K562 (cell line): ENCODE measurements at regions not wholly inside any gene's neighbourhood (a gene's known extent, or its start where the extent isn't known, plus 50 kb on each side); places are given as distances from the start of the nearest gene placed in this dataset.

ENCODE experiments used
- ATAC-seq: fragments of 200-7000 bp; cut with Tn5 transposase; 3 replicates; pipeline ENCODE4 v1.9.1; 2020; ENCODE audit warnings: moderate library complexity
- BruUV-seq: library from RNA; stranded (reverse); fragments of 400-500 nt; replicated peaks from 2 replicates; lab custom pipeline; 2021; lab: Mats Ljungman, UMichigan
- CTCF ChIA-PET: fragments of 300-600 bp; formaldehyde crosslinking; extraction: SDS; loops from one replicate; lab custom pipeline; 2021; ENCODE audit warnings: low intra/inter-chr PET ratio; lab: Yijun Ruan, JAX
- POLR2A ChIA-PET: fragments of 300-600, 350-650 bp; sonication (Branson Sonifier 250); formaldehyde crosslinking; extraction: SDS; loops from one replicate; lab custom pipeline; 2021; ENCODE audit warnings: antibody characterized with exemption, inconsistent platforms; lab: Yijun Ruan, JAX
- DNase-seq, 4 experiments: peaks; one replicate each; pipeline versions ENCODE4 v3.0.0 to v3.0.0-alpha.2; 2011 to 2018; ENCODE audit warnings: low spot score in 3 of 4, mixed read lengths in 3 of 4; ENCODE audit errors: extremely low read depth in 1 of 4
- FAIRE-seq: peaks from 2 replicates; lab custom pipeline; 2011; peaks lifted over from hg19 to GRCh38; lab: Jason Lieb, UNC
- H2AFZ ChIP-seq: 2 replicates; pipeline ENCODE4 v1.6.0; 2011; ENCODE audit warnings: low read depth, low read length, control low read depth, inconsistent platforms
- H3K27ac ChIP-seq: fragments of 200-600 bp; 3 replicates; pipeline ENCODE4 v1.8.0; 2011; ENCODE audit warnings: low read depth, mild to moderate bottlenecking, control low read depth, inconsistent platforms, low read length, moderate library complexity, mixed read lengths; ENCODE audit errors: extremely low read depth
- H3K27me3 ChIP-seq, 2 experiments: fragments of 300-600 bp in 1 of 2; 2 replicates in 1 of 2; 3 replicates in 1 of 2; pipeline versions ENCODE4 v1.6.0 to v1.8.0; 2011; ENCODE audit warnings: inconsistent platforms in 2 of 2, low read length in 2 of 2, mild to moderate bottlenecking in 1 of 2, mixed read lengths in 1 of 2, moderate library complexity in 1 of 2; ENCODE audit not compliant: control insufficient read depth in 2 of 2, insufficient read depth in 2 of 2
- H3K36me3 ChIP-seq: fragments of 300-600 bp; 3 replicates; pipeline ENCODE4 v1.8.0; 2011; ENCODE audit warnings: mild to moderate bottlenecking, low read length, inconsistent platforms; ENCODE audit not compliant: control insufficient read depth, insufficient read depth
- H3K4me1 ChIP-seq, 2 experiments: fragments of 200-600 bp in 1 of 2; replicated peaks in 1 of 2; 2 replicates in 1 of 2; 3 replicates in 1 of 2; pipeline versions ENCODE4 v1.5.1 to v1.8.0; 2011; ENCODE audit warnings: inconsistent platforms in 2 of 2, low read length in 2 of 2, mild to moderate bottlenecking in 1 of 2, mixed read lengths in 1 of 2, moderate library complexity in 1 of 2; ENCODE audit not compliant: control insufficient read depth in 2 of 2, insufficient read depth in 2 of 2
- H3K4me2 ChIP-seq: 2 replicates; pipeline ENCODE4 v1.6.1; 2011; ENCODE audit warnings: low read length, control low read depth, inconsistent platforms, mixed read lengths; ENCODE audit not compliant: insufficient read depth
- H3K4me3 ChIP-seq: fragments of 200-600 bp; sonication (generic), shearing (Covaris generic); 2 replicates; pipeline ENCODE4 v1.5.1; 2016; ENCODE audit warnings: control low read depth, inconsistent platforms
- H3K79me2 ChIP-seq: fragments of 200-600 bp; 3 replicates; pipeline ENCODE4 v1.8.0; 2011; ENCODE audit warnings: low read length, inconsistent platforms; ENCODE audit not compliant: control insufficient read depth, insufficient read depth
- H3K9ac ChIP-seq, 2 experiments: 2 replicates each; pipeline versions ENCODE4 v1.6.0 to v1.6.1; 2011; ENCODE audit warnings: low read depth in 2 of 2, low read length in 2 of 2, control low read depth in 1 of 2, inconsistent platforms in 1 of 2, mild to moderate bottlenecking in 1 of 2, mixed read lengths in 1 of 2; ENCODE audit not compliant: insufficient read depth in 1 of 2
- H3K9me1 ChIP-seq: one replicate; pipeline ENCODE4 v1.6.0; 2011; ENCODE audit warnings: inconsistent platforms, mild to moderate bottlenecking, low read length, moderate library complexity; ENCODE audit not compliant: control insufficient read depth, insufficient read depth
- H3K9me3 ChIP-seq: replicated peaks from 2 replicates; pipeline ENCODE4 v1.5.1; 2011; ENCODE audit warnings: low read depth, low read length, inconsistent platforms; ENCODE audit not compliant: control insufficient read depth, insufficient read depth
- H4K20me1 ChIP-seq: replicated peaks from 2 replicates; pipeline ENCODE4 v1.6.1; 2011; ENCODE audit warnings: low read length, inconsistent platforms, mixed read lengths; ENCODE audit not compliant: control insufficient read depth, insufficient read depth
- BHLHE40 ChIP-seq: IDR thresholded peaks from 2 replicates; pipeline ENCODE4 v1.6.1; 2011; ENCODE audit warnings: low read length, improper control_type of control experiment
- EHMT2 ChIP-seq: fragments of 450-650 bp; IDR thresholded peaks from 2 replicates; pipeline ENCODE4 v1.6.1; 2018; ENCODE audit warnings: antibody characterized with exemption
- HMG20A ChIP-seq: fragments of 450-650 bp; formaldehyde crosslinking; conservative IDR thresholded peaks from 2 replicates; pipeline ENCODE4 v1.4.0; 2020; ENCODE audit warnings: mild to moderate bottlenecking, mixed read lengths
- KDM4B ChIP-seq, 2 experiments: fragments of 450-650 bp in 1 of 2; sonication (generic) in 1 of 2; IDR thresholded peaks; 2 replicates each; pipeline ENCODE4 v1.6.1; 2016 to 2017; ENCODE audit warnings: borderline replicate concordance in 2 of 2, antibody characterized with exemption in 1 of 2, low read depth in 1 of 2, mild to moderate bottlenecking in 1 of 2
- NR3C1 ChIP-seq: sonication (generic); formaldehyde crosslinking; IDR thresholded peaks from 2 replicates; pipeline ENCODE4 v1.8.1; 2022; ENCODE audit warnings: missing genetic modification reagents
- RCOR1 ChIP-seq, 2 experiments: IDR thresholded peaks; 2 replicates each; pipeline ENCODE4 v1.6.1; 2012; ENCODE audit warnings: low read depth in 2 of 2, low read length in 2 of 2, borderline replicate concordance in 1 of 2, improper control_type of control experiment in 1 of 2
- ZNF785 ChIP-seq: fragments of 250-450 bp; sonication (Bioruptor Pico); IDR thresholded peaks from 2 replicates; pipeline ENCODE4 v1.4.0; 2020; ENCODE audit warnings: mild to moderate bottlenecking
- ZZZ3 ChIP-seq: fragments of 450-650 bp; IDR thresholded peaks from 2 replicates; pipeline ENCODE4 v1.6.1; 2016; ENCODE audit warnings: antibody characterized with exemption, mild to moderate bottlenecking, moderate library complexity
- WGBS: fragments of 100-300 bp; shearing (Covaris generic); methylation state at CpG from one replicate; pipeline ENCODE4 v1.1.6; 2016; ENCODE audit warnings: low coverage, mixed read lengths; ENCODE audit not compliant: insufficient coverage; ENCODE audit errors: missing lambda C conversion rate; 5-methylcytosine and 5-hydroxymethylcytosine counted together
- in situ Hi-C: fragments of 300-500 bp; cut with MboI; formaldehyde crosslinking; loops from 4 replicates; pipeline ENCODE4 v1.15.0; 2018; ENCODE audit warnings: inconsistent platforms, mixed read lengths
- intact Hi-C: fragments of 100-400 bp; cut with micrococcal nuclease; formaldehyde crosslinking; loops from 2 replicates; pipeline ENCODE4 v1.14.2; 2022
- TF ChIP-seq, protein P1 (sequence below): fragments of 250-450 bp; sonication (Bioruptor Pico); IDR thresholded peaks from 2 replicates; pipeline ENCODE4 v1.4.0; 2020; ENCODE audit warnings: mild to moderate bottlenecking, moderate library complexity
- TF ChIP-seq, protein P2 (sequence below): fragments of 200-400 bp; formaldehyde crosslinking; IDR thresholded peaks from 2 replicates; pipeline ENCODE4 v1.6.1; 2017; ENCODE audit warnings: mild to moderate bottlenecking, low read depth, low read length, moderate library complexity
- TF ChIP-seq, protein P3 (sequence below): sonication (generic); formaldehyde crosslinking; IDR thresholded peaks from 2 replicates; pipeline ENCODE4 v1.8.1; 2023; ENCODE audit warnings: mild to moderate bottlenecking, missing genetic modification reagents

DNA sequence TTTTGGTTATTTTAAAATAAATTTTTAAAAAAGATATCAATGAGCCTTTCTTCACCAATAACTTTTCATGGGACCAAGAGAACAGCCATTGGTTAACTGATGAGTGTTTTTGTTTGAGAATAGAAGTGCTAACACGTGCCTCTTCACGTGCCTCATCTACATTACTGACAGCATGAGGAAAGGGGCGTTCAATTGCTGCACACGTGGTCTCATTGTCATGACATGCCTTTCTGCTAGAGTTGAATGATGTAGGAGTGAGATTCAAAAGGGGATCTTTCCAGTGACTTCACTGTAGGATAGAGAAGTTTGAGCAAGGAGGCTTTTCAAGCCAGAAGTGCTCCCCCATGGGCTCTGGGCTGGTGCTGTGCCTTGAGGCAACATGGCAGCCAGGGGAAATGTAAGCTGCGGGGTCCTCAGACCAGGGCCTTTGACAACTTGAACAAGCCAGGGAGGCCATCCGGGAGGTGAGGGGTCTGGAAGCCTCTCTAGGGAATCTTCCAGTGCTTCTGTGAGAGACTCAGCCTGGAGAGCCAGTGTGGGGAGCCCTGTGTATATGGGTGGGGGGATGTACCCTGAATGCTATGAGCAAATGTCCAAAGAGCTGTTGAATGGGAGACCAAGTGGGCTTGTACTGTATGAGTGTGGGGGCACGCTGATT is 51.2 kb upstream of the FSTL4 start:
- H2AFZ ChIP-seq: no peak overlapping the region
- no peak overlapping the region for H3K4me3 ChIP-seq
- no peak overlapping the region for H3K9ac ChIP-seq
- H3K27ac ChIP-seq: no peak overlapping the region
- no peak for DNase-seq
- ATAC-seq: no peak
- H3K9me3 ChIP-seq: no peaks in the 10 kb centered on the region
- no TSS peak for BruUV-seq
- no peaks in the 10 kb centered on the region for H3K36me3 ChIP-seq
- H3K9me1 ChIP-seq: no peaks in the 10 kb centered on the region
- no peaks in the 10 kb centered on the region for H3K4me1 ChIP-seq
- intact Hi-C loops: no loop called here
- FAIRE-seq: no peak
- in situ Hi-C loops: no loop called here
- TF ChIP-seq HMG20A (CRISPR knock-in tag) (no peak), ZNF785 (no peak), BHLHE40 (0 out of 2 replicates have a peak, but pooled peaks have one; percentile 23)
- H3K4me2 ChIP-seq: no peak overlapping the region
- no peaks in the 10 kb centered on the region for H3K79me2 ChIP-seq
- WGBS: 0% methylated on average over 6 of the region's 7 CpGs
- no peaks in the 10 kb centered on the region for H4K20me1 ChIP-seq
- CTCF ChIA-PET: no interaction called here
- peaks cover 0 to 13% of the 10 kb centered on the region in 2 experiments; a peak in 3 of 5 replicates for H3K27me3 ChIP-seq
- POLR2A ChIA-PET: interaction anchor here (0.6 kb wide), 1 partner anchor 31 kb away, joined by 3 read pairs; no protein-coding TSS in a partner anchor

DNA sequence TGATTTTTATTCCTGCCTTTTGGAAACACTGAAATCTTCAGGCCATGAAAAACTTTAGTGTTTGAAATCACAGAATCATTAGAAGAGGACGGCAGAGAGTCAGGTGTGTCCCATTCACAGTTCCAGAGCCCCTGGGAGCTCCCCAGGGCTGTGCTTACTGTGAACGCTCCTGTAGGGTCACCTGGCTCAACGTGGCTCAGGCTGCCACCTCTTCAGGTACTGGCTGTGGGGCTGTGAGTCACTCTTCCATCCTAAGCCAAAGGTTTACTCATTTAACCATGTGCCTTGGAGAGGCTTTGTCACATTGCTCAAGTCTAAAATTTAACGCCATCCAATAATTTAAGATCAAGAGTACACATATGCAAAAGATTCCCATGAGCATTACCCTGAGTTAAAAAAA is 50.2 kb upstream of the FSTL4 start:
- POLR2A ChIA-PET: interaction anchor here (0.6 kb wide), 1 partner anchor 212 kb away, joined by 3 read pairs; no protein-coding TSS in a partner anchor
- H3K36me3 ChIP-seq: no peaks in the 10 kb centered on the region
- TF ChIP-seq ZZZ3 (no peak), KDM4B (IDR thresholded peaks at IDR 0.05; ENCODE audit: borderline replicate concordance in 2 of 2, low read depth in 1 of 2) (no peak), RCOR1 (IDR thresholded peaks at IDR 0.05; ENCODE audit: borderline replicate concordance in 1 of 2, low read depth in 2 of 2, low read length in 2 of 2) (no peak), NR3C1 (CRISPR knock-in tag) (no peak), EHMT2 (no peak)
- TF ChIP-seq, protein P1, sequence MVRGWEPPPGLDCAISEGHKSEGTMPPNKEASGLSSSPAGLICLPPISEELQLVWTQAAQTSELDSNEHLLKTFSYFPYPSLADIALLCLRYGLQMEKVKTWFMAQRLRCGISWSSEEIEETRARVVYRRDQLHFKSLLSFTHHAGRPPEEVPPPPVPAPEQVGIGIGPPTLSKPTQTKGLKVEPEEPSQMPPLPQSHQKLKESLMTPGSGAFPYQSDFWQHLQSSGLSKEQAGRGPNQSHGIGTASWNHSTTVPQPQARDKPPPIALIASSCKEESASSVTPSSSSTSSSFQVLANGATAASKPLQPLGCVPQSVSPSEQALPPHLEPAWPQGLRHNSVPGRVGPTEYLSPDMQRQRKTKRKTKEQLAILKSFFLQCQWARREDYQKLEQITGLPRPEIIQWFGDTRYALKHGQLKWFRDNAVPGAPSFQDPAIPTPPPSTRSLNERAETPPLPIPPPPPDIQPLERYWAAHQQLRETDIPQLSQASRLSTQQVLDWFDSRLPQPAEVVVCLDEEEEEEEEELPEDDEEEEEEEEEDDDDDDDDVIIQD (CRISPR knock-in tag): no peak
- TF ChIP-seq, protein P2, sequence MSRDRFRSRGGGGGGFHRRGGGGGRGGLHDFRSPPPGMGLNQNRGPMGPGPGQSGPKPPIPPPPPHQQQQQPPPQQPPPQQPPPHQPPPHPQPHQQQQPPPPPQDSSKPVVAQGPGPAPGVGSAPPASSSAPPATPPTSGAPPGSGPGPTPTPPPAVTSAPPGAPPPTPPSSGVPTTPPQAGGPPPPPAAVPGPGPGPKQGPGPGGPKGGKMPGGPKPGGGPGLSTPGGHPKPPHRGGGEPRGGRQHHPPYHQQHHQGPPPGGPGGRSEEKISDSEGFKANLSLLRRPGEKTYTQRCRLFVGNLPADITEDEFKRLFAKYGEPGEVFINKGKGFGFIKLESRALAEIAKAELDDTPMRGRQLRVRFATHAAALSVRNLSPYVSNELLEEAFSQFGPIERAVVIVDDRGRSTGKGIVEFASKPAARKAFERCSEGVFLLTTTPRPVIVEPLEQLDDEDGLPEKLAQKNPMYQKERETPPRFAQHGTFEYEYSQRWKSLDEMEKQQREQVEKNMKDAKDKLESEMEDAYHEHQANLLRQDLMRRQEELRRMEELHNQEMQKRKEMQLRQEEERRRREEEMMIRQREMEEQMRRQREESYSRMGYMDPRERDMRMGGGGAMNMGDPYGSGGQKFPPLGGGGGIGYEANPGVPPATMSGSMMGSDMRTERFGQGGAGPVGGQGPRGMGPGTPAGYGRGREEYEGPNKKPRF: no peak
- TF ChIP-seq, protein P3, sequence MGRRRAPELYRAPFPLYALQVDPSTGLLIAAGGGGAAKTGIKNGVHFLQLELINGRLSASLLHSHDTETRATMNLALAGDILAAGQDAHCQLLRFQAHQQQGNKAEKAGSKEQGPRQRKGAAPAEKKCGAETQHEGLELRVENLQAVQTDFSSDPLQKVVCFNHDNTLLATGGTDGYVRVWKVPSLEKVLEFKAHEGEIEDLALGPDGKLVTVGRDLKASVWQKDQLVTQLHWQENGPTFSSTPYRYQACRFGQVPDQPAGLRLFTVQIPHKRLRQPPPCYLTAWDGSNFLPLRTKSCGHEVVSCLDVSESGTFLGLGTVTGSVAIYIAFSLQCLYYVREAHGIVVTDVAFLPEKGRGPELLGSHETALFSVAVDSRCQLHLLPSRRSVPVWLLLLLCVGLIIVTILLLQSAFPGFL (CRISPR knock-in tag): no peak

More for the DNA sequence above, 50.2 kb upstream of the FSTL4 start:
- FAIRE-seq (no peak), ATAC-seq (no peak), DNase-seq (no peak)
- no TSS peak for BruUV-seq
- no peak overlapping the region for H2AFZ ChIP-seq
- no peaks in the 10 kb centered on the region for H3K9me1 ChIP-seq
- H3K79me2 ChIP-seq: no peaks in the 10 kb centered on the region
- CTCF ChIA-PET: no interaction called here
- no peaks in the 10 kb centered on the region for H4K20me1 ChIP-seq
- in situ Hi-C loops (no loop called here), intact Hi-C loops (no loop called here)
- no peak overlapping the region for H3K4me2 ChIP-seq
- H3K27me3 ChIP-seq: peaks cover 0 to 13% of the 10 kb centered on the region in 2 experiments; a peak in 3 of 5 replicates
- no peak overlapping the region for H3K9ac ChIP-seq
- H3K9me3 ChIP-seq: no peaks in the 10 kb centered on the region
- 0% methylated on average over 4 of the region's 4 CpGs for WGBS
- H3K4me1 ChIP-seq: no peaks in the 10 kb centered on the region
- no peak overlapping the region for H3K27ac ChIP-seq
- H3K4me3 ChIP-seq: no peak overlapping the region
